ENCODE measurements at regions not wholly inside any gene's neighbourhood (a gene's known extent, or its start where the extent isn't known, plus 50 kb on each side); places are given as distances from the start of the nearest gene placed in this dataset.
A peak's percentile ranks its signal among the peaks of the same experiment; 100 is the strongest.
"Not testable (repeated sequence)": the region's sequence is repeated elsewhere in the genome, so short reads cannot be mapped to it uniquely, and the experiment has no call there.

DNA sequence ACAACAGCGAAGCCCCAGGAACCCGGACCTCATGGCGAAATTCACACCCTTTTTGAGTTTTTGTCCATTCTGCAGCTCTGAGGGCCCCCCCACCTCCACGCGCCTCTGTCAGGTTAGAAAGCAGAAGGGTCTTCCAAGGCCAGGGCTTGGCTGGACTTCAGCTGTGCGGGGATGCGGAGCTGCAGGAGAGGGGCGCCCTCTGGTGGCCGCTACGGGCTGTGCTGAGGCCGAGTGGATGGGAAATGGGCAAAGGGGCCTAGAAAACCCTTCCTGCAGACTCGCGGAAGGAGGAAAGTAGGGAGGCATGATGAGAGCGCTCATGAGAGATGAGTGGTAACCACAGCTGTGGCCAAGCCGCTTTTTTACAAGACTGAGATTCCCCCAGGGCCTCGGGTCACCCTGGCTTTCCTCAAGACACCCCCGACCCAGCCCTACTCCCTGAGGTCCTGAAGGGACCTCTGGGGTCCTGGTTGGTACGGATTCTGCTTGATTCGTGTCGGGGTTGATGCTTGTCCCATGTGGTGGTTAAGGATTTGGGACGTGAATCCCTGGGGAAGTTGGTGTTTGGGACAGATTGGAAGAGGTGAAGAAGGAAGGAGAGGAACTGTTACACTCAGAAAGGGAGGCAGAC, 126.8 kb downstream of the GOLGA8K start:
- 49% methylated on average over 4 of the region's 21 CpGs for WGBS
- H3K9me3 ChIP-seq (ENCODE audit: control insufficient read depth, low read length); H3K27me3 ChIP-seq (ENCODE audit: control insufficient read depth, insufficient read depth); H3K4me3 ChIP-seq (ENCODE audit: low read length); DNase-seq; H3K4me1 ChIP-seq (ENCODE audit: control insufficient read depth, insufficient read depth, low read length); H3K27ac ChIP-seq (ENCODE audit: low read length); intact Hi-C loops (cut with DNase I): not testable (repeated sequence)
- ATAC-seq = peak; percentile 67 to 68

DNA sequence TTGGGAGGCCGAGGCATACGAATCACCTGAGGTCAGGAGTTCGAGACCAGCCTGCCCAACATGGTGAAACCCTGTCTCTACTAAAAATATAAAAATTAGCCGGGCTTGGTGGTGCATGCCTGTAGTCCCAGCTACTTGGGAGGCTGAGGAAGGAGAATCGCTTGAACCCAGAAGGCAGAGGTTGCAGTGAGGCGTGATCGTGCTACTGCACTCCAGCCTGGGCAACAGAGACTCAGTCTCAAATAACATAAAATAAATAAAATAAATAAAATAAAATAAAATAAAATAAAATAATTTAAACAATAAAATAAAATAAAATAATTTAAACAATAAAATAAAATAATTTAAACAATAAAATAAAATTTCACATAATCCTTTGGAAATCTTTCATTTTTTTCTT, 149.1 kb downstream of the GOLGA8K start:
- not testable (repeated sequence) for ATAC-seq; H3K9me3 ChIP-seq (ENCODE audit: control insufficient read depth, low read length)

DNA sequence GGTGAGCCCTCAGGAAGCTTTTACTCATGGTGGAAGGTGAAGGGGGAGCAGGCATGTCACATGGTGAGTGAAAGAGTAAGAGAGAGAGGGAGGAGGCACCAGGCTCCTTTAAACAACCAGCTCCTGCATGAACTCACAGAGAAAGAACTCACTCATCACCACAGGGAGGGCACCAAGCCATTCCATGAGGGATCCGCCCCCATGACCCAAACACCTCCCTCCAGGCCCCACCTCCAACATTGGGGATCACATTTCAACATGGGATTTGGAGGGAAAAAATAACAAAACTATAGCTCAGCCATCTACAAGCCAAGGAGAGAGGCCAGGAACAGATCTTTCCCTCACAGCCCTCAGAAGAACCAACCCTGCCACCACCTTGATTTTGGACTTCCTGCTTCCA, 153.9 kb downstream of the GOLGA8K start:
- DNase-seq = peak in 1 of 3 donors; percentile 9
- 81% methylated on average over 1 of the region's 1 CpG for WGBS
- H3K27ac ChIP-seq (ENCODE audit: low read length); intact Hi-C loops (cut with DNase I); H3K4me3 ChIP-seq (ENCODE audit: low read length); ATAC-seq; H3K27me3 ChIP-seq (ENCODE audit: control insufficient read depth, insufficient read depth); H3K4me1 ChIP-seq (ENCODE audit: control insufficient read depth, insufficient read depth, low read length); H3K9me3 ChIP-seq (ENCODE audit: control insufficient read depth, low read length): not testable (repeated sequence)

More for the DNA sequence above, 149.1 kb downstream of the GOLGA8K start:
- H3K4me3 ChIP-seq (ENCODE audit: low read length); H3K27me3 ChIP-seq (ENCODE audit: control insufficient read depth, insufficient read depth); intact Hi-C loops (cut with DNase I); H3K4me1 ChIP-seq (ENCODE audit: control insufficient read depth, insufficient read depth, low read length); H3K27ac ChIP-seq (ENCODE audit: low read length); DNase-seq: not testable (repeated sequence)
- 98% methylated on average over 3 of the region's 7 CpGs for WGBS

DNA sequence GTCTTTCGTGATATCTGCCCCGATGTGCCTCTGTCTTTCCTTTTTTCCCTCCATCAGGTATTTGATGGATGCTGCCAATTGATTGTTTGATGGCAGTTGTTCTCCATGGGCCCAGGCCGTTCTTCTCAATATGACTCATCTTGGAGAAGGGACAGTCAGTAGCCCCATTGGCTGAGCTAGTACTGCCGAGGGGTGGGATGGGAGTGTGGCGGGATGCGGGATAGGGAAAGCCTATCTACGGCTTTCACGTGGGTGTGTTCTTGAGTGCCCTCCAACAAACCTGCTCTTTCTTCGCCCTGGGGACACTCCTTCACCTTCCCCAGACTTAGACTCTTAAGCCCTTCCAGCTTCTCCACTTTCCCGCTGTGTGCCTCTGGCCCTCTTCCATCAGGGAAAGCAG, 159.4 kb downstream of the GOLGA8K start:
- H3K4me3 ChIP-seq (ENCODE audit: low read length); ATAC-seq; DNase-seq; intact Hi-C loops (cut with DNase I); H3K9me3 ChIP-seq (ENCODE audit: control insufficient read depth, low read length); H3K27me3 ChIP-seq (ENCODE audit: control insufficient read depth, insufficient read depth); H3K4me1 ChIP-seq (ENCODE audit: control insufficient read depth, insufficient read depth, low read length); H3K27ac ChIP-seq (ENCODE audit: low read length): not testable (repeated sequence)
- no CpG with 5 or more reads among the region's 10 CpGs for WGBS

DNA sequence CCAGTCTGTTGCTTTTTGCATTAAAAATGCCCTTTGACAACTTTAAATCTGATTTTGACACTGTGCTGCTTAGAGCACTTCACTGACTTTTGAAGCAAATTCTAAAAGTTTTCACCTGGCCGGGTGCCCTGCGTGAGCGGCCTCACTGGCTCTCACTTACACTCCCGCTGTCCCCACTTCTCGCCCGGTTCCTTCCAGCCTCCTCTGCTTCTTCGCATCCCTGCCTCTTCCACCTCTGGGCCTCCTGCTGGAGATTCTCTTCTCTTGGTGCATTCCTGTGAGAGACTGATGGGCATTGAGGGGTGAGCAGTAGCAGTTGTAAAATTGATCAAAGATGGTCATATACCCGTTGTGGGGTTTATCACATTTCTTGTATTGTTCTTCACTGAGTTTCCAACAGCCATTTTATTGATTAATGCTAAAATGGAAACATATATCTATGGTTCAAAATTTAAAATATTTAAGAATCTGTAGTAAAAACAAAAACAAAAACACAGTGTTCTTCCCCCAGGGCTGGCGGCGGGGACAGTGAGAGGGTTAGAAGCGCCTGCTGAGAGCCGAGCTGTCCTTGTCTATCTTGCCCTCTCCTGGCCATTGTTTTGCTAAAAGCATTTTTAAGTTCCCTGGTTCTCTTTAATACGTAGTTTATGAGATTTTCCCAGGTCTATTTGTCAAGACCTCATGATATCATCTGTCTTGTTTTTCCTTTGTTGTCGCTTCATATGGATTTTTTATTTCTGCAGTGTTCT, 160.1 kb downstream of the GOLGA8K start:
- H3K27me3 ChIP-seq (ENCODE audit: control insufficient read depth, insufficient read depth); H3K4me3 ChIP-seq (ENCODE audit: low read length); intact Hi-C loops (cut with DNase I); H3K27ac ChIP-seq (ENCODE audit: low read length); H3K9me3 ChIP-seq (ENCODE audit: control insufficient read depth, low read length); ATAC-seq; DNase-seq; H3K4me1 ChIP-seq (ENCODE audit: control insufficient read depth, insufficient read depth, low read length): not testable (repeated sequence)
- WGBS = 94% methylated on average over 7 of the region's 14 CpGs

DNA sequence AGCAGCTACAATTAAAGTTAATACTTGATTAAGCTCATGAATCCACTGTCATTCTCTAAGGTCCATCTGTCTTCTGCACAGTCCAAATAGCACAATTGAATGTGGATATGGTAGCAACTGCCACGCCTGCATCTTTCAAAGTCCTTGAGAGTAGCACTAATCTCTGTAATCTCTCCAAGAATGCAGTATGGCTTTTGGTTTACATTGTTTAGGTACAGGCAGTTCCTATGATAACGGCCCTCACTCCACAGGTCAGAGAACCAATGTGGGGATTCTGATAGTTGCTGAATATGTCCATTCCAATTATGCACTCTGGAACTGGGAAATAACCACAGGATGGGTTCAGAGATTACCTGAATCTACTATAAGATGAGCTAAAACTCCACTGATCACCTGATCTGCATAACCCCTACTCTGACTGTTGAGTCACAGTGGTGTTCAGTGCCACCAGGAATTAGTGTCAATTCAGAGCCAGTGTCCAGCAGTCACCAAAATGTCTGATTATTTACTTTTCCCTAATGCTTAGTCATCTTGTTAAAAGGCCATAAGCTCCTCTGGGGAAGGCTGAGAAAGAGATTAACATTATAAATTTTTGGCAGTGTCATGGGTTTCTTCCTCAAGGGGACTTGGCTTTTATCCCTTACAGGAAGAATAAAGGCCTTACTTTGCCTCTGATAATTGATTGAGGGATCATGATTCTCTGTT, 175.5 kb downstream of the GOLGA8K start:
- DNase-seq; ATAC-seq; H3K27ac ChIP-seq (ENCODE audit: low read length); H3K27me3 ChIP-seq (ENCODE audit: control insufficient read depth, insufficient read depth); H3K4me1 ChIP-seq (ENCODE audit: control insufficient read depth, insufficient read depth, low read length); H3K9me3 ChIP-seq (ENCODE audit: control insufficient read depth, low read length); H3K4me3 ChIP-seq (ENCODE audit: low read length); intact Hi-C loops (cut with DNase I): not testable (repeated sequence)
- WGBS = 63% methylated on average over 2 of the region's 2 CpGs

DNA sequence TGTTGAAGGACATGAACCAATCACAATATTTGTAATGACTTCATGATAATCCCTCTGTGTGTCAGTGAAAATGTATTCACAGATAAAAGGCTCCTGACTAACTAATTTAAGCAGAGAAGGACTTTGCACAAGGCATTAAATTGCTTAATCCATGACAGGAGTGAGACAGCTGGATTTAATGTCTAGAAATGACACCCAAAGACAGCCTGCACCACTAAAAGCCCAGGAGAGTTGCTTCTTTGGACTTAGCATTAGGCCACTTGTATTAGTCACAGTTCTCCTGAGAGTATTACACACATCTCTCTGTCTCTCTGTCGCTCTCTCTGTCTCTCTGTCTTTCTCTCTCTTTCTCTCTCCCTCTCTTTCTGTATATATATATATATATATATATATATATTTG, 180.4 kb downstream of the GOLGA8K start:
- H3K27ac ChIP-seq (ENCODE audit: low read length) = no peak overlapping the region
- H3K9me3 ChIP-seq (ENCODE audit: control insufficient read depth, low read length) = no peaks in the 10 kb centered on the region
- H3K4me1 ChIP-seq (ENCODE audit: control insufficient read depth, insufficient read depth, low read length) = no peaks in the 10 kb centered on the region
- WGBS = 76% methylated on average over 1 of the region's 1 CpG
- H3K4me3 ChIP-seq (ENCODE audit: low read length) = no peak overlapping the region
- intact Hi-C loops (cut with DNase I) = no loop called here
- no peaks in the 10 kb centered on the region for H3K27me3 ChIP-seq (ENCODE audit: control insufficient read depth, insufficient read depth)
- ATAC-seq (no peak), DNase-seq (no peak)

All from right cardiac atrium (tissue), 5 donors.